Astrocyte of the spinal cord (primary cell): ENCODE measurements at regions not wholly inside any gene's neighbourhood (a gene's known extent, or its start where the extent isn't known, plus 50 kb on each side); places are given as distances from the start of the nearest gene placed in this dataset.
A peak's percentile ranks its signal among the peaks of the same experiment; 100 is the strongest.

Experiments used
- DNase-seq: peaks from one replicate; pipeline ENCODE4 v3.0.0; 2011; ENCODE audit warnings: low read depth, low spot score
- H3K4me3 ChIP-seq: 2 replicates; pipeline ENCODE4 v1.5.1; 2011; ENCODE audit warnings: low read depth, mild to moderate bottlenecking, low read length, moderate library complexity
- in situ Hi-C: cut with HindIII; loops from 2 replicates; pipeline ENCODE4 v1.10.0; 2017; ENCODE audit warnings: low sequenced_read_pairs
- TF ChIP-seq, protein P1 (sequence below): IDR thresholded peaks from 2 replicates; pipeline ENCODE4 v1.5.1; 2012; ENCODE audit warnings: low read depth, mild to moderate bottlenecking, low read length, inconsistent platforms

DNA sequence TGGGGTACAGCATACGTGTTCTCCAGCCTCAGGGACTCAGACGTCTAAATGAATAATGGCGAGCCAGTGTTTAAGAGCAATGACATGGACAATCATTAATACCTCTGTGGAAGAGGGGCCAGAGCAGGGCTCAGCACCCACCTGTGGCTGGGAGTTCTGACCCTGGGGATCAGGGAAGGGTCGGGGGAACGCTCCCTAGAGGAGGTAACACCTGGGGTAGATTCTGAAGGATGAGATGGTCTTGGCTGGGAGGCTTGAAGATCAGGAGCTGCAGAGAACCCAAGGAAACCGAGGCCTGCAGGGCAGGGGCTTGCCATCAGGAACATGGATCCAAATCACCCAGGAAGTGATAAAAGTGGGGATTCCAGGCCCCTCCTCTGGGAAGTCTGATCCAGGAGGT, 138.2 kb upstream of the RUNX3 start:
- TF ChIP-seq, protein P1, sequence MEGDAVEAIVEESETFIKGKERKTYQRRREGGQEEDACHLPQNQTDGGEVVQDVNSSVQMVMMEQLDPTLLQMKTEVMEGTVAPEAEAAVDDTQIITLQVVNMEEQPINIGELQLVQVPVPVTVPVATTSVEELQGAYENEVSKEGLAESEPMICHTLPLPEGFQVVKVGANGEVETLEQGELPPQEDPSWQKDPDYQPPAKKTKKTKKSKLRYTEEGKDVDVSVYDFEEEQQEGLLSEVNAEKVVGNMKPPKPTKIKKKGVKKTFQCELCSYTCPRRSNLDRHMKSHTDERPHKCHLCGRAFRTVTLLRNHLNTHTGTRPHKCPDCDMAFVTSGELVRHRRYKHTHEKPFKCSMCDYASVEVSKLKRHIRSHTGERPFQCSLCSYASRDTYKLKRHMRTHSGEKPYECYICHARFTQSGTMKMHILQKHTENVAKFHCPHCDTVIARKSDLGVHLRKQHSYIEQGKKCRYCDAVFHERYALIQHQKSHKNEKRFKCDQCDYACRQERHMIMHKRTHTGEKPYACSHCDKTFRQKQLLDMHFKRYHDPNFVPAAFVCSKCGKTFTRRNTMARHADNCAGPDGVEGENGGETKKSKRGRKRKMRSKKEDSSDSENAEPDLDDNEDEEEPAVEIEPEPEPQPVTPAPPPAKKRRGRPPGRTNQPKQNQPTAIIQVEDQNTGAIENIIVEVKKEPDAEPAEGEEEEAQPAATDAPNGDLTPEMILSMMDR, result no peak
- no peak for DNase-seq
- H3K4me3 ChIP-seq, result no peak overlapping the region
- in situ Hi-C loops, result no loop called here

DNA sequence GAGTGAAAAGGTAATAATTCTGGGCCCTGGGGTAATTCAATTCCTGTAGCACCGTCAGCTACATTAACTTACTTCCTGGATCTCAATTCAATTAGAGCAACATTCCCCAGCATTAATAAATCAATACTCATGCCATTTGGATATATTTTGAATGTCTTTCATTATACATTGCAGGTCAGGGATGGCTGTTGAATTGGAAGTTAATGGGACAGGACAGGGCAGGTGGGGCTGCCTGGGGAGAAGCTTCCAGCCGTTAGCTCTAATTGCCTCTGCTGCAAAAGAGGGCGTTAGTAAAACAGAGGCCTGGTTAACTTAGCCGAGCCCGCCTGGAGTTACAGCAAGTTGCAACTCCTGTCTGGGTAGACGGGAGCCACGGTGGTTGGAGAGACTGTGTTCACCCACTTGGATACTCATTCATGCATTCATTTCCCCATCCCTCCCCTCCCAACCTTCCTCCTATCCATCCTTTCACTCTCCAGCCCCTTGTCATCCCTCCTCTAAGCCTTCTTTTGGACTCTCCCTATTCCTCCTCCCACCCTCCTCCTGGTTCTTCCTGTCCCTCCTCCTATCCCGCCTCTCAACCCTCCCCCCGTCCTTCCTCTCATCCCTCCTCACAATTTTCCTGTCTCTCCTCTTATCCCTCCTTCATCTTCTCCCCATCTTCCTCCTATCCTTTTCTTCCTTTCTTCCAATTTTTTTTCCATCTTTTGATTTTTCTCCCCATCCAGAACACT, 137.6 kb upstream of the RUNX3 start:
- TF ChIP-seq, protein P1, result no peak
- no peak for DNase-seq
- in situ Hi-C loops, result no loop called here
- H3K4me3 ChIP-seq, result no peak overlapping the region

DNA sequence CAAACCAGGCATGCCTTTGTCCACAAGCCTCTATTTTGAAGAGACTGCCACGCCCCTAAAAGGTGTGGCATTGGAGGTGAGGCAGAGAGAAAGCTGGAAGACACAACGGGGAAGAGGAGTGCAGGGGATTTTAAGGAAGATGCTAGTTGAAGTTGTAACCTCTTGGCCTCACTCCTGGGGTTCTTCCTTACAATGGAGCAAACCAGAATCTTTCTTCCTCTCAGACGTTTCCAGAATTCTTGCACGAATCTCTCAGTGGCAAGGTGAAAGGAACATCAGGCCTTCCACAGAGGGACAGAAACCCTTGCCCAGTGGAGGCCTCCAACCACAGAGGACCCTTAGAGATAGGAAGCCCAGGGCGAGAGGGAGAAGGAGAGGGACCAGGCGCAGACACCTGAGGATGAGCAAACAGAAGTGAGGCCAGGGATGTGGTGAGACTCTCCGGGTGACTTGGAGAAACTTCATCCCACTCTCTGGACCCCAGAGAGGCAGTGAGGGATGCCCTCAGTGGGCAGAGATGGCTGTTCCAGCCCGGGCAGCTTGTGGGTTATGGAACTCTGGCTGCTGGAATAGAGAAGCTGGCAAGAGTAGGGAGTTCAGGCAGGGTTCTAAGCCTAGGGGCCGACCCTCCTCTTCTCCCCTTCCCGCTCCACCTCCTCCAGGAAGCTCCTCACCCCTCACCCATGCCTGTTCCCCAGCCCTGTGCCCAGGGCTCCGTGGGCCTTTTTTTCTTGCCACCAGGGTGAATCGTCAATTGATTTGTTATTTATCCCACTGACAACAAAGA, 136.8 kb upstream of the RUNX3 start:
- in situ Hi-C loops, result no loop called here
- no peak for DNase-seq
- TF ChIP-seq, protein P1, result no peak

DNA sequence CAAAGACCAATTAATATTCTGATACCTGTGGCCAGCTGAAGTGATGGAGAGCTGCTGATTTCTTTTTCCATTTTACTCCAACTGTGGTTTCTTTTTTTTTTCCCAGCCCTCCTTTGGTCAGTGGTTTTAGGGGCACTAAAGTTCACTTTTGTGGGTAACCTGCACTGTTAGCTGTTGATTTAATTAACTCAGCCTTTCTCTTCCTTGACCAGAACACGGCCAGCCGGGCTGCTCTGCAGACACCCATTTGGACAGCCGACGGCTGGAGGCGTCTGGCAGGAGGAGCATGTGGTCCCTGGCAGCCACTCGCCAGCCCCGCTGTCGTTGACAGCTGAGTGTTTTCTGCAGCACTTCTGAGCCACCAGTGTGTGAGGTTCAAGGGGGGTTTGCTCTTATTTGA, 136.2 kb upstream of the RUNX3 start:
- TF ChIP-seq, protein P1, result no peak
- peak; percentile 18 for DNase-seq
- in situ Hi-C loops, result no loop called here
- no peak overlapping the region for H3K4me3 ChIP-seq

More for the DNA sequence above, 136.8 kb upstream of the RUNX3 start:
- no peak overlapping the region for H3K4me3 ChIP-seq

DNA sequence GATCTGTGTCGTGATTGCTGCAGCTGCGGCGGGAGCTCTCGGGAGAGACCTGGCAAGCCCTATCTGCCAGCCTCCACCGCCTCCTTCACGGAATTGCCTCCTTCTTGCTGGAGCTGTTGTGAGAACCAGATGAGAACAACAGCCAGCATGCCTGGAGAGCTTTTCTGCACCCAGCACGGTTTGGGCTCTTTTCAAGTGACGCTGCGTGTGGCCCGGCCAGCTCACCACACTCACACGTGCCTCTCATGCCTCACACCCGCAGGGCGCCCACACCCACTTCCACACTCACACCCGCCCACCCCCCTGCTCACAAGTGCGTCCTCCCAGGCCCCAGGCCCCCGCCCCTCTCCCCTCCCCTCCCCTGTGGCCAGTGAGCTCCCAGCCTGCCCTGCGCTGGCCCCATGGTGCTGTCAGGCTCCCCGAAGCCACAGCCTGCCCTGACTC, 135.7 kb upstream of the RUNX3 start:
- TF ChIP-seq, protein P1, result no peak
- peak; percentile 32 for DNase-seq
- H3K4me3 ChIP-seq, result no peak overlapping the region
- in situ Hi-C loops, result no loop called here

DNA sequence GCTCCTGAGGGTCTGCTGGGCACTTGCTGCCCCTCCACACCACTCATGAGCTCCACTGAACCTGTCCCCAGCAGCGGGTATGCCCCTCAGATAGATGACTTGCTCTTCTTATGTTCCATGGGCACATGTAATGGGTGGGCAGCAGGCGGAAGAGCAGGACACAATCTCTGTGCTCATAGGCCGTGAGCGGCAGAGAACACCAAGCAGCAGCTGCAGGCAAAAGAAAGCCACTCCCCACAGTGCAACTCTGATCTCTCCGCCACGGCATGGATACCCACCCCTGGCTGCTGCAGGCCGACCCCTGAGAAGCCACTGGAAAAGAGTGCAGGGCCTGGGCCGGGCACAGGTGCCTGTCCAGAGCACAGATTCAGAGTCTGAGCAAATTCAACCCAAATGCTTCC, 135.2 kb upstream of the RUNX3 start:
- no peak for DNase-seq
- in situ Hi-C loops, result no loop called here
- TF ChIP-seq, protein P1, result no peak
- no peak overlapping the region for H3K4me3 ChIP-seq
